Amygdala (tissue), 56 donors: ENCODE measurements at regions not wholly inside any gene's neighbourhood (a gene's known extent, or its start where the extent isn't known, plus 50 kb on each side); places are given as distances from the start of the nearest gene placed in this dataset.

ENCODE experiments used
- DNase-seq, 56 donors: peaks; one replicate each; lab custom pipeline; 2025; lab: John Stamatoyannopoulos, UW

- DNase-seq: no peak
Measured at GRCh38 chr6:132244744-132245143, 156.5 kb downstream of the MOXD1 start.

DNA sequence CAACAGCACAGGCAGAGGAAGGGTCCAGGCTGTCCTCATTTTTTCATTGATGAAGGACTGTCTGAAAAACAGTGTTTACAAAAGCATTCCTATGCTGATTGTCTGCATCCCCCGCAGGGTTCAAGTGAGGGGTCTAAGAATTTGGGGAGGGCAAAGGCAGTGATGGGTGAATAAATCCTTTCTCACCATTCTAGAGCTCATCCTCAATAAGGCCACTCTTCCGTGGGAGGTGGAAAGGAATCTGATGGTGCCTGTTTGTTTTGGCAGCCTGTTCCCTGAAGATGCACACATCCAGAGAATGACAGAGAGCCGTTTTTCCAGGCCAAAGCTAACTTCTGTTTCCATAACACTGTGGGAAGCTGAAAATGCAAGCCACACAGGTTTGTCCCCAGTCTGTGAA lies 164.5 kb downstream of the MOXD1 start:
- DNase-seq: no peak

DNA sequence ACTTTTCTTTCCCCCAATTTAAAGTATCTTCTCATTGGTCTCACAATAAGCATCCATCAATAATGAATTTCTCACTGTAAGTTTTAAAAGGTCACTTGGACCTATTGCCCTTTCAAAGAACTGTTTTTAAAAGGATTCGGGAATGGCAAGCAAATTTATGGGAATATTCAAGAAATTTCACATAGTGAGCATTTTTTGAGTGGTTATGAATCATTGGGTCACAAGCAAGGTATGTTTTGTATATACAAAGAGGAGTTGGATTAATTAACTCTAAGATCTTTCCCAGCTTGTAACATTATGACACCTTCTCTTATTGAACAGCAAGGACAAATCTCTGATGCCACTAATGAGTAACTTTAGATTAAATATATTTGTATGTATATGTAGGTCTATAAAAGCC lies 165.0 kb downstream of the MOXD1 start:
- DNase-seq: no peak

- no peak for DNase-seq
Measured at GRCh38 chr6:132235596-132236280, 165.5 kb downstream of the MOXD1 start.

- no peak for DNase-seq
Measured at GRCh38 chr6:132234356-132234755, 166.9 kb downstream of the MOXD1 start.

- no peak for DNase-seq
Measured at GRCh38 chr6:132231121-132231884, 170.0 kb downstream of the MOXD1 start.

DNA sequence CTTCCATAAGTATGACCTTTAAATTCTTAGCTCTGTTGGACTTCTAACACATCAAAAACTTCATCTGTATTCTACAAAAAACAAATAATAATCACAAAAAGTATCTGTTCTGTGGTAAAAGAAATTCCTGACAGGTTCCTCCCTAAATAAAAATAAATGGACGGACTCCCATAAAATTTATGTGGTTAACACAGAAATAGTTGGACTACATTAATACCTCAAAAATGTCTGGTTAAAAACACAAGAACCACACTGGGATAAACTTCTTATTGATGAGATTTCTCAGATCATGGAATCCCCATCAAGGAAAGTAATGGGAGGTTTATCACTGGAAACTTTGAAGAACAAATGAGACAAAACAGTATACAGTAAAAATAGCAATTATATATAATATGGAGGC lies 172.4 kb downstream of the MOXD1 start:
- DNase-seq: no peak

- no peak for DNase-seq
Measured at GRCh38 chr6:132227904-132228303, 173.4 kb downstream of the MOXD1 start.

- no peak for DNase-seq
Measured at GRCh38 chr6:132224943-132225342, 176.3 kb downstream of the MOXD1 start.

DNA sequence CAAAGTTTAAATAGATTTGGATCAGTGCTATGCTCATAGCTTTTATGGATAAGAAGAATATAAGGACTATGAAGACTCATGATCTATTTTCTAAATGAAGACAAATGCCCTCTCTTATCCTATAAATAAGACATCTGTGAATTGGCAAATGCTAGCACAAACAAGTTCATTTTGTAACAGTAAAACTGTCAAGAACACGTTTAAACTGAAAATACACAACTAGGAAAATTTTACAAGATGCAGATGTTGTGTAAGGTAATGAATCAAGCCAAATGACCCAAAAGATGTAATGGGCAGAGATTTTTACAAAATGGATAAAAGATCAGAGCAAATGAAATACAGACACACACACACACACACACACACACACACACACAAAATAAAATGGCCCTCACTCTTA lies 180.5 kb downstream of the MOXD1 start:
- DNase-seq: no peak

DNA sequence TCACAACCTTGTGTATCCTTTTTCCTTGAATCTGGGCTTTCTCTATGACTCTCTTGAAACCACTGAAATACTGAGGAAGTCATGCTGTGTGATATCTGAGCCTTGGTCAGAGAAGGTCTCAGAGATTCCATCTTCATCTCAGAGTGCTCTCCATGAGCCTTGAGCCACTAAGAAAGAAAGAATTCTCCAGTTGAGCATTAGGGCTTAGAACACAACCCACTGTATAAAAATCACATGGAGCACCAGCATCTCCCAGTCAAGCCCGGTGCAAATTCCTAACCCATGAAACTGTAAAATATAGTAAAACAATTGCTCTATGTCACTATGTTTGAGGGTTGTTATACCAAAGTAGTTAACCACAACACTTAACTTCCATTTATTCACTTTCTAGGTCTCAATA lies 181.4 kb downstream of the MOXD1 start:
- no peak for DNase-seq

DNA sequence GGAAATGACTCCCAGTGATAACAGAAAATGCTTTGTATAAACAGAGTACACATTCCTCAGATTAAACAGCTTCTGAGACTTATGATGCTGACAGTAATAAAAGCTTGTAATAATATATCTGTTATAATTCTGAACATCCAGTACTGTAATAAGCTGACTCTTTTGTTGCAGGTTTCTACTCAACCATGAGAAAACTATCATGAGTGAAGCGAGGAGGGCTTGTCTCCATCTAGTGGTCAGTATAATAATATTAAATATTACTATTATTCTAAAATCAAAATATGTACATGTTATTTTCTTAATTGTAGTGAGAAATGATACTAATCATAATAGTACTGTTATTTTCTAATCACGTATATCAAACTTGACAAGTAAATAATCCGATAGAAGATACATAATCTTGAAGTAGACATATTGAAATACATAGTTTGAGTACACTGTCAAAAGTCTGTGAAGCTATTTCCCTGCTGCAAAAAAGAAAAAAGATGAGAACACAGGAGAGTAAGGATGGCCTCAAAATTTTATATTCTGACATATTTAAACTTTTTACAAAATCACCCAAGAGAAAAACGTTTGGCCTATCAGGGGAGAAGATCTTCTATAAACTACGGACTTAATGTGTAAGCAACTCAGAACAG lies 183.1 kb downstream of the MOXD1 start:
- peak in 1 of 56 donors; percentile 1 for DNase-seq

- no peak for DNase-seq
Measured at GRCh38 chr6:132215805-132216204, 185.5 kb downstream of the MOXD1 start.

GRCh38 chr6:132214716-132215115 lies 186.6 kb downstream of the MOXD1 start:
- no peak for DNase-seq

DNA sequence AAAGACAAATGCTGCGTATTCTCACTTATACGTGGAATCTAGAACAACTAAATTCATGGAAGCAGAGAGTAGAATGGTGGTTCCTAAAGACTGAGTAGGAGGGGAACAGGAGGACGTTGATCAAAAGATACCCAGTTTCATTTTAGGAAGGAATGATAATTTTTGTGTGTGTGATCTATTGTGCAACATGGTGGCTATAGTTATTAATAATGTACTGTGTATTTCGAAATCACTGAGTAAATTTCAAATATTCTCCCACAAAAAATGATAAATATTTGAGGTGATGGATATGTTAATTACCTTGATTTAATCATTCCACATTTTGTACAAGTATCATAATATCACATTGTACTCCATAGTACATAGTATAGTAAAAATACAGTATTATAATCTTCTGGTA lies 187.5 kb downstream of the MOXD1 start:
- no peak for DNase-seq

GRCh38 chr6:132213191-132213590 lies 188.1 kb downstream of the MOXD1 start:
- DNase-seq: no peak

DNA sequence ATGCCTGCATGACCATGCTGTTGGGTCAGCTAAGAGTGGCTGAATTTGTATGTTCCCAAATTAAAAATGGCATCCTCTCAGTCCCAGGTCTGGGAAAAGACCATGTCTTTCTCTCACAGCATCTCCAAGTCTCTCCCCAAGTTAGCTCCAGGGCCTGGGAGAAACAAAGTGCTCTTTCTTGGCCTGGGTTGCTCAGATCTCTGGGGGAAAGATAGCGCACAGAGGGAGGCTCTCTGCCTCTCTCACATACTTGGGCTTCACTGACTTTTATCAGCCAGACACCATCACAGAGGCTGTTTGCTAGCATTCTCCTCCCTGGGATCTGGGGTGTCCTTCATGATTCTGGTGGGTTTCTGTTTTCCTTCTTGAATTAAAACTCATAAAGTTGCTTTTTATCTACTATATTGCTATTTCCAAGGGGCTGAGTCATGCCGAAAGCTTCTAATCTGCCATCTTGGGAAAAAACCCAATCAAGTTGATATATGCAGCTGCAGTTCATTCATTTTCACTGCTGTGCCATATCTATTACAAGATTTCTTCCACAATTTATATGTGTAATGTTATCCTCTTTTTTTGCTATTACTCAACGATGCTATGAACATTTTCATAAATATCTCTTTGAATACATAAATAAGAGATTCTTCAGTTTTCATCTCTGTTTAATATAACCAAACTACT lies 190.2 kb downstream of the MOXD1 start:
- no peak for DNase-seq

DNA sequence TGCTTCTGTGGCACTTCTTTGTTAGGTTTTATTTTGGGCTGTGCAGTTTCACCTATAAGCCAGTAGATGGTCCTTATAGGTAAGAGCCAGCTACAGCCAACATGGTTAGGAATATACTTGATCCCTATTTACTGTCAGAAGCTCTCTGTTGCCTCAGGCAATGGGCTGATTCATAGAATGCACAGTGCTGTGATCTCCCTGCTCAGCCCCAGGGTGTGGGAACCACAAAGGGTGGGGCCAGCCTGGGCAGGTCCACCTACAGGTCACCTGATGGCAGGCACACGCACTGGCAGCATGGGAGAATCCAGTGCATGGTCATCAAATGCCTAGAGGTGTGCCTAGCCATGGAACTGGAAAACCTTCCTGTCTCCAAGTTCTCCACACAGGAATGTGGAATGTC lies 191.9 kb downstream of the MOXD1 start:
- DNase-seq: no peak

DNA sequence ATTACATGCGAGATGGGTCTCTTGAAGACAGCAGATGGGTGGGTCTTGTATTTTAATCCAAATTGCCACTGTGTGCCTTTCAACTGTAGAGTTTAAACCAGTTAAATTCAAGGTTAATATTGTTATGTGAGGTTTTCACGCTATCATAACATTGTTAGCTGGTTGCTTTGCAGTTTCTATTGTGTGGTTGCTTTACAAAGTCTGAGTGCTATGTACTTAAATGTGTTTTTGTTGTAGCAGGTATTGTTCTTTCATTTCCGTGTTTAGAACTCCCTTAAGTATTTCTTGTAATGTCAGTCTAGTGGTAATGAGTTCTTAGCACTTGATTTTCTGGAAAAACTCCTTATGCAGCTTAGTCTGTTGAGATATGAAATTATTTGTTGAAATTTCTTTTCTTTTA lies 193.3 kb downstream of the MOXD1 start:
- DNase-seq: no peak

- DNase-seq: no peak
Measured at GRCh38 chr6:132205946-132206345, 195.3 kb downstream of the MOXD1 start.

DNA sequence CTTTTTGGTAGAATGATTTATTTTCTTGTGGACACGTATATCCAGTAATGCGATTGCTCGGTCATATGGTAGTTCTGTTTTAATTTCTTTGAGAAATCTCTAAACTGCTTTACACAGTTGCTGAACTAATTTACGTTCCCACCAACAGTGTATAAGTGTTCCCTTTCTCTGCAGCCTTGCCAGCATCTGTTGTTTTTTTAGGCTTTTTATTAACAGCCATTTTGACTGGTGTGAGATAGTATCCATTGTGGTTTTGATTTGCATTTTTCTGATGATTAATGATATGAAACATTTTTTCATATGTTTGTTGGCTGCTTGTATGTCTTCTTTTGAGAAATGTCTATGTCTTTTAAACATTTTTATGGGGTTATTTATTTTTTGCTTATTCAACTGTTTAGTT lies 196.7 kb downstream of the MOXD1 start:
- no peak for DNase-seq
